GM12864 (cell line): ENCODE measurements at regions not wholly inside any gene's neighbourhood (a gene's known extent, or its start where the extent isn't known, plus 50 kb on each side); places are given as distances from the start of the nearest gene placed in this dataset.

ENCODE experiments used
- DNase-seq: peaks from one replicate; pipeline ENCODE4 v3.0.0-alpha.2; 2011; ENCODE audit warnings: low read depth
- H3K4me3 ChIP-seq: 2 replicates; pipeline ENCODE4 v1.5.1; 2011; ENCODE audit warnings: mild to moderate bottlenecking, low read depth, low read length, control low read depth
- CTCF ChIP-seq: IDR thresholded peaks from 2 replicates; pipeline ENCODE4 v1.5.1; 2011; ENCODE audit warnings: low read depth, mild to moderate bottlenecking, moderate library complexity, low read length, control low read depth, inconsistent platforms; ENCODE audit errors: missing control alignments

GRCh38 chr3:127037021-127037400 is 54.1 kb downstream of the PLXNA1 start:
- no peak for TF ChIP-seq CTCF
- H3K4me3 ChIP-seq: no peak overlapping the region
- no peak for DNase-seq

- no peak for DNase-seq
- no peak for TF ChIP-seq CTCF
- no peak overlapping the region for H3K4me3 ChIP-seq
Observed at GRCh38 chr3:127037418-127037841, 54.5 kb downstream of the PLXNA1 start.

- no peak for TF ChIP-seq CTCF
- no peak for DNase-seq
- no peak overlapping the region for H3K4me3 ChIP-seq
Observed at GRCh38 chr3:127037971-127038446, 55.1 kb downstream of the PLXNA1 start.

GRCh38 chr3:127038466-127038865 is 55.6 kb downstream of the PLXNA1 start:
- no peak for TF ChIP-seq CTCF
- no peak for DNase-seq
- H3K4me3 ChIP-seq: no peak overlapping the region

GRCh38 chr3:127038923-127039581 is 56.1 kb downstream of the PLXNA1 start:
- no peak overlapping the region for H3K4me3 ChIP-seq
- no peak for TF ChIP-seq CTCF
- no peak for DNase-seq

- no peak for DNase-seq
- no peak for TF ChIP-seq CTCF
- H3K4me3 ChIP-seq: no peak overlapping the region
Observed at GRCh38 chr3:127039719-127040118, 56.8 kb downstream of the PLXNA1 start.

GRCh38 chr3:127040216-127040615 is 57.3 kb downstream of the PLXNA1 start:
- no peak for TF ChIP-seq CTCF

More at GRCh38 chr3:127040216-127040615, 57.3 kb downstream of the PLXNA1 start:
- DNase-seq: no peak
- H3K4me3 ChIP-seq: no peak overlapping the region
